WTC11 (cell line): ENCODE measurements at regions not wholly inside any gene's neighbourhood (a gene's known extent, or its start where the extent isn't known, plus 50 kb on each side); places are given as distances from the start of the nearest gene placed in this dataset.

ENCODE experiments used
- ATAC-seq: fragments of 200-7000 bp; cut with Tn5 transposase; 2 replicates; pipeline ENCODE4 v1.10.0; 2021; ENCODE audit warnings: mild to moderate bottlenecking, moderate library complexity
- CTCF ChIA-PET: fragments of 300-600 bp; sonication (Branson Sonifier 250); formaldehyde crosslinking; loops from one replicate; lab custom pipeline; 2021; ENCODE audit warnings: antibody characterized with exemption; lab: Charles Lee
- POLR2A ChIA-PET: fragments of 350-600 bp; sonication (Branson Sonifier 250); formaldehyde crosslinking; loops from one replicate; lab custom pipeline; 2021; ENCODE audit warnings: antibody characterized with exemption; lab: Charles Lee
- DNase-seq: peaks from one replicate; pipeline ENCODE4 v3.0.0; 2021; ENCODE audit warnings: low spot score
- H3K27ac Mint-ChIP-seq: 2 replicates; pipeline ENCODE4 v1.8.0; 2021; ENCODE audit warnings: mixed read lengths
- H3K27me3 Mint-ChIP-seq: 2 replicates; pipeline ENCODE4 v1.8.0; 2021; ENCODE audit warnings: low read depth, mild to moderate bottlenecking, moderate library complexity, mixed read lengths
- H3K36me3 Mint-ChIP-seq: 2 replicates; pipeline ENCODE4 v1.8.0; 2021; ENCODE audit warnings: mixed read lengths
- H3K4me1 Mint-ChIP-seq: 2 replicates; pipeline ENCODE4 v1.8.0; 2022; ENCODE audit warnings: mixed read lengths
- H3K4me3 Mint-ChIP-seq: 2 replicates; pipeline ENCODE4 v1.8.0; 2021; ENCODE audit warnings: mild to moderate bottlenecking, moderate library complexity, mixed read lengths
- H3K9me3 Mint-ChIP-seq: 2 replicates; pipeline ENCODE4 v1.8.0; 2021; ENCODE audit warnings: mixed read lengths
- ATF2 ChIP-seq: sonication (generic); formaldehyde crosslinking; IDR thresholded peaks from 2 replicates; pipeline ENCODE4 v1.8.1; 2022; ENCODE audit warnings: low read depth, missing genetic modification reagents, borderline replicate concordance
- FOXK1 ChIP-seq: sonication (generic); formaldehyde crosslinking; IDR thresholded peaks from 2 replicates; pipeline ENCODE4 v1.8.0; 2022; ENCODE audit warnings: mild to moderate bottlenecking, moderate library complexity, missing genetic modification reagents
- FOXP4 ChIP-seq: sonication (generic); formaldehyde crosslinking; IDR thresholded peaks from 2 replicates; pipeline ENCODE4 v1.8.0; 2022; ENCODE audit warnings: mild to moderate bottlenecking, missing genetic modification reagents
- JAZF1 ChIP-seq: fragments of 250-450 bp; sonication (Bioruptor Pico); IDR thresholded peaks from 2 replicates; pipeline ENCODE4 v1.9.0; 2021; ENCODE audit warnings: moderate library complexity, mild to moderate bottlenecking, inconsistent platforms
- NFE2L1 ChIP-seq: sonication (generic); formaldehyde crosslinking; IDR thresholded peaks from 2 replicates; pipeline ENCODE4 v1.8.1; 2023; ENCODE audit warnings: missing genetic modification reagents
- OVOL2 ChIP-seq: fragments of 250-450 bp; sonication (Bioruptor Pico); IDR thresholded peaks from 2 replicates; pipeline ENCODE4 v1.9.0; 2021; ENCODE audit warnings: mild to moderate bottlenecking, borderline replicate concordance
- RORB ChIP-seq: fragments of 250-450 bp; sonication (Bioruptor Pico); IDR thresholded peaks from 2 replicates; pipeline ENCODE4 v1.9.0; 2021; ENCODE audit warnings: mild to moderate bottlenecking
- SMAD4 ChIP-seq: sonication (generic); formaldehyde crosslinking; IDR thresholded peaks from 2 replicates; pipeline ENCODE4 v1.8.0; 2022; ENCODE audit warnings: mild to moderate bottlenecking, missing genetic modification reagents
- TEAD4 ChIP-seq: sonication (generic); formaldehyde crosslinking; IDR thresholded peaks from 2 replicates; pipeline ENCODE4 v1.8.0; 2022; ENCODE audit warnings: mild to moderate bottlenecking, missing genetic modification reagents
- TP53 ChIP-seq: sonication (generic); formaldehyde crosslinking; IDR thresholded peaks from 2 replicates; pipeline ENCODE4 v1.8.1; 2023; ENCODE audit warnings: mild to moderate bottlenecking, missing genetic modification reagents
- ZBTB21 ChIP-seq: sonication (generic); formaldehyde crosslinking; IDR thresholded peaks from 2 replicates; pipeline ENCODE4 v1.8.1; 2023; ENCODE audit warnings: mild to moderate bottlenecking, missing genetic modification reagents, borderline replicate concordance
- ZNF121 ChIP-seq: sonication (generic); formaldehyde crosslinking; IDR thresholded peaks from 2 replicates; pipeline ENCODE4 v1.8.0; 2023; ENCODE audit warnings: missing genetic modification reagents
- ZNF263 ChIP-seq: sonication (generic); formaldehyde crosslinking; IDR thresholded peaks from 2 replicates; pipeline ENCODE4 v1.8.1; 2022; ENCODE audit warnings: low read depth, mild to moderate bottlenecking, moderate library complexity, missing genetic modification reagents
- ZNF281 ChIP-seq: sonication (generic); formaldehyde crosslinking; IDR thresholded peaks from 2 replicates; pipeline ENCODE4 v1.8.0; 2023; ENCODE audit warnings: mild to moderate bottlenecking, missing genetic modification reagents
- ZNF512 ChIP-seq: sonication (generic); formaldehyde crosslinking; IDR thresholded peaks from 2 replicates; pipeline ENCODE4 v1.8.1; 2022; ENCODE audit warnings: missing genetic modification reagents, borderline replicate concordance
- TF ChIP-seq, protein P1 (sequence below): fragments of 250-450 bp; sonication (Bioruptor Pico); conservative IDR thresholded peaks from 2 replicates; pipeline ENCODE4 v1.9.0; 2021; ENCODE audit warnings: mild to moderate bottlenecking
- TF ChIP-seq, protein P2 (sequence below): sonication (generic); formaldehyde crosslinking; IDR thresholded peaks from 2 replicates; pipeline ENCODE4 v1.8.1; 2023; ENCODE audit warnings: mild to moderate bottlenecking, missing genetic modification reagents, moderate library complexity
- TF ChIP-seq, protein P3 (sequence below): sonication (generic); formaldehyde crosslinking; IDR thresholded peaks from 2 replicates; pipeline ENCODE4 v1.8.1; 2023; ENCODE audit warnings: mild to moderate bottlenecking, missing genetic modification reagents, borderline replicate concordance
- TF ChIP-seq, protein P4 (sequence below): sonication (generic); formaldehyde crosslinking; IDR thresholded peaks from 2 replicates; pipeline ENCODE4 v1.8.1; 2023; ENCODE audit warnings: mild to moderate bottlenecking, missing genetic modification reagents, moderate library complexity

GRCh38 chr9:75532233-75533050 is 358.0 kb upstream of the PCSK5 start:
- ChIA-PET CTCF (no interaction called here), POLR2A (no interaction called here)
- H3K9me3 Mint-ChIP-seq: peaks cover 12% of the 10 kb centered on the region
- no peak for DNase-seq
- no peak overlapping the region for H3K27ac Mint-ChIP-seq
- peaks cover 6% of the 10 kb centered on the region for H3K36me3 Mint-ChIP-seq
- no peaks in the 10 kb centered on the region for H3K27me3 Mint-ChIP-seq
- no peak overlapping the region for H3K4me3 Mint-ChIP-seq
- no peak for ATAC-seq
- TF ChIP-seq, protein P1, sequence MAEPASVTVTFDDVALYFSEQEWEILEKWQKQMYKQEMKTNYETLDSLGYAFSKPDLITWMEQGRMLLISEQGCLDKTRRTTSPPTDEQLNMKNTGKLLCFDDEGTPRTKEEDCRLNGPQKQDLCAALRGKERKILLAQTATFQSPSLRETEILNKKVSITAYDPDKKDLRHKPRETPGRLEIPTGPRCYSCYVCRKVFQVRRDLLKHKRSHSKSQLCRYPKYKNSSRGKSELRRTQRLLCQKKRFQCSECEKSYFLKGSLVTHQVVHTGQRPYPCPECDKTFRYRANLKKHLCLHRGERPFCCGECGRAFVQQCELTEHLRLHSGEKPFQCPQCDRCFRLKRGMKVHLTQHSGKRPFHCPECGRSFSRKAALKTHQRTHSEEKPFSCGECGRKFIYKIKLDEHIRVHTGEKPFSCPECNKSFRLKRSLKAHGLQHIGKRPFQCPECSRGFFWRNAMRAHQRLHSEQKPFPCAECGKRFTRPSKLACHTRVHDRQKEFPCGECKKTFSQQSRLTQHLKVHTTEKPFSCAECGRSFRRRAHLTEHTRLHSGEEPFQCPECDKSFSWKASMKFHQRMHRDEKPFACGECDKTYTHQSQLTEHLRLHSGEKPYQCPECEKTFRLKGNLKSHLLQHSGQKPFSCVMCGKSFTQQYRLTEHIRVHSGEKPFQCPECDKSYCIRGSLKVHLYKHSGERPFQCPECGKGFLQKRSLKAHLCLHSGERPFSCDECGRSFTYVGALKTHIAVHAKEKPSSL (CRISPR knock-in tag): no peak
- TF ChIP-seq ZNF281 (no peak), ZNF263 (CRISPR knock-in tag) (no peak), TEAD4 (CRISPR knock-in tag) (no peak), ZBTB21 (CRISPR knock-in tag) (no peak), JAZF1 (CRISPR knock-in tag) (no peak), OVOL2 (CRISPR knock-in tag) (no peak), FOXK1 (no peak), NFE2L1 (CRISPR knock-in tag) (no peak)
- TF ChIP-seq, protein P2, sequence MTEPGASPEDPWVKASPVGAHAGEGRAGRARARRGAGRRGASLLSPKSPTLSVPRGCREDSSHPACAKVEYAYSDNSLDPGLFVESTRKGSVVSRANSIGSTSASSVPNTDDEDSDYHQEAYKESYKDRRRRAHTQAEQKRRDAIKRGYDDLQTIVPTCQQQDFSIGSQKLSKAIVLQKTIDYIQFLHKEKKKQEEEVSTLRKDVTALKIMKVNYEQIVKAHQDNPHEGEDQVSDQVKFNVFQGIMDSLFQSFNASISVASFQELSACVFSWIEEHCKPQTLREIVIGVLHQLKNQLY (CRISPR knock-in tag): no peak
- no peaks in the 10 kb centered on the region for H3K4me1 Mint-ChIP-seq

DNA sequence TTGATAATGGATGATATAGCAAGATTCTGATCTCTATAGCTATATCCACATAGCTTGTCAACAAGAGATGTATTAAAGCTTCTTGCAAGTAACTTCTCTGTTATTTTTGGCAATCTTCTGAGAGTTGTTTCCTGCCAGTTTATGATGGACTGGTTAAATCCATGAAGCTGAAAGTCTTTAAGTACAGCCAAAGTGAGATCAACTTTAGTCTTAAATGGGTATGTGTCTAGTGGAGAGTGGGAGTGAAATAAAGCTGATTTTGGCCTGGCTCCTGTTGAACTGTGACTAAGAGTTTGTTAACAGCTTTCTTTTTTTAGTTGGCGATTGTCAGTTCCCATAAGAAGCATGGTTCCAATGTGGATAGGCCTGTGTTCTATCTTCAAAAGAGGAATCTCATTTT is 350.9 kb upstream of the PCSK5 start:
- POLR2A ChIA-PET: no interaction called here
- no peak for ATAC-seq
- CTCF ChIA-PET: no interaction called here
- no peak overlapping the region for H3K27ac Mint-ChIP-seq
- H3K27me3 Mint-ChIP-seq: no peaks in the 10 kb centered on the region
- no peak overlapping the region for H3K4me3 Mint-ChIP-seq
- H3K36me3 Mint-ChIP-seq: peaks cover 6% of the 10 kb centered on the region
- H3K9me3 Mint-ChIP-seq: peaks cover 18% of the 10 kb centered on the region
- peaks cover 6% of the 10 kb centered on the region; the same call in 1 of the 2 replicates for H3K4me1 Mint-ChIP-seq
- DNase-seq: no peak
- TF ChIP-seq ZNF121 (CRISPR knock-in tag): no peak
- TF ChIP-seq, protein P3, sequence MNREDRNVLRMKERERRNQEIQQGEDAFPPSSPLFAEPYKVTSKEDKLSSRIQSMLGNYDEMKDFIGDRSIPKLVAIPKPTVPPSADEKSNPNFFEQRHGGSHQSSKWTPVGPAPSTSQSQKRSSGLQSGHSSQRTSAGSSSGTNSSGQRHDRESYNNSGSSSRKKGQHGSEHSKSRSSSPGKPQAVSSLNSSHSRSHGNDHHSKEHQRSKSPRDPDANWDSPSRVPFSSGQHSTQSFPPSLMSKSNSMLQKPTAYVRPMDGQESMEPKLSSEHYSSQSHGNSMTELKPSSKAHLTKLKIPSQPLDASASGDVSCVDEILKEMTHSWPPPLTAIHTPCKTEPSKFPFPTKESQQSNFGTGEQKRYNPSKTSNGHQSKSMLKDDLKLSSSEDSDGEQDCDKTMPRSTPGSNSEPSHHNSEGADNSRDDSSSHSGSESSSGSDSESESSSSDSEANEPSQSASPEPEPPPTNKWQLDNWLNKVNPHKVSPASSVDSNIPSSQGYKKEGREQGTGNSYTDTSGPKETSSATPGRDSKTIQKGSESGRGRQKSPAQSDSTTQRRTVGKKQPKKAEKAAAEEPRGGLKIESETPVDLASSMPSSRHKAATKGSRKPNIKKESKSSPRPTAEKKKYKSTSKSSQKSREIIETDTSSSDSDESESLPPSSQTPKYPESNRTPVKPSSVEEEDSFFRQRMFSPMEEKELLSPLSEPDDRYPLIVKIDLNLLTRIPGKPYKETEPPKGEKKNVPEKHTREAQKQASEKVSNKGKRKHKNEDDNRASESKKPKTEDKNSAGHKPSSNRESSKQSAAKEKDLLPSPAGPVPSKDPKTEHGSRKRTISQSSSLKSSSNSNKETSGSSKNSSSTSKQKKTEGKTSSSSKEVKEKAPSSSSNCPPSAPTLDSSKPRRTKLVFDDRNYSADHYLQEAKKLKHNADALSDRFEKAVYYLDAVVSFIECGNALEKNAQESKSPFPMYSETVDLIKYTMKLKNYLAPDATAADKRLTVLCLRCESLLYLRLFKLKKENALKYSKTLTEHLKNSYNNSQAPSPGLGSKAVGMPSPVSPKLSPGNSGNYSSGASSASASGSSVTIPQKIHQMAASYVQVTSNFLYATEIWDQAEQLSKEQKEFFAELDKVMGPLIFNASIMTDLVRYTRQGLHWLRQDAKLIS (CRISPR knock-in tag): no peak
- no peak for TF ChIP-seq RORB (CRISPR knock-in tag)
- no peak for TF ChIP-seq TEAD4 (CRISPR knock-in tag)
- no peak for TF ChIP-seq TP53 (CRISPR knock-in tag)
- TF ChIP-seq, protein P4, sequence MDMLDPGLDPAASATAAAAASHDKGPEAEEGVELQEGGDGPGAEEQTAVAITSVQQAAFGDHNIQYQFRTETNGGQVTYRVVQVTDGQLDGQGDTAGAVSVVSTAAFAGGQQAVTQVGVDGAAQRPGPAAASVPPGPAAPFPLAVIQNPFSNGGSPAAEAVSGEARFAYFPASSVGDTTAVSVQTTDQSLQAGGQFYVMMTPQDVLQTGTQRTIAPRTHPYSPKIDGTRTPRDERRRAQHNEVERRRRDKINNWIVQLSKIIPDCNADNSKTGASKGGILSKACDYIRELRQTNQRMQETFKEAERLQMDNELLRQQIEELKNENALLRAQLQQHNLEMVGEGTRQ: no peak
- TF ChIP-seq FOXP4 (CRISPR knock-in tag): no peak
- TF ChIP-seq SMAD4: no peak
- TF ChIP-seq ATF2 (CRISPR knock-in tag): no peak
- no peak for TF ChIP-seq ZNF512 (CRISPR knock-in tag)
